GM19463 (cell line): ENCODE measurements at regions not wholly inside any gene's neighbourhood (a gene's known extent, or its start where the extent isn't known, plus 50 kb on each side); places are given as distances from the start of the nearest gene placed in this dataset.

Experiments used
- ATAC-seq: cut with Tn5 transposase; IDR thresholded peaks from one replicate; pipeline ENCODE4 v1.9.1; 2021; ENCODE audit warnings: mild to moderate bottlenecking, moderate library complexity; ENCODE audit not compliant: unreplicated experiment

DNA sequence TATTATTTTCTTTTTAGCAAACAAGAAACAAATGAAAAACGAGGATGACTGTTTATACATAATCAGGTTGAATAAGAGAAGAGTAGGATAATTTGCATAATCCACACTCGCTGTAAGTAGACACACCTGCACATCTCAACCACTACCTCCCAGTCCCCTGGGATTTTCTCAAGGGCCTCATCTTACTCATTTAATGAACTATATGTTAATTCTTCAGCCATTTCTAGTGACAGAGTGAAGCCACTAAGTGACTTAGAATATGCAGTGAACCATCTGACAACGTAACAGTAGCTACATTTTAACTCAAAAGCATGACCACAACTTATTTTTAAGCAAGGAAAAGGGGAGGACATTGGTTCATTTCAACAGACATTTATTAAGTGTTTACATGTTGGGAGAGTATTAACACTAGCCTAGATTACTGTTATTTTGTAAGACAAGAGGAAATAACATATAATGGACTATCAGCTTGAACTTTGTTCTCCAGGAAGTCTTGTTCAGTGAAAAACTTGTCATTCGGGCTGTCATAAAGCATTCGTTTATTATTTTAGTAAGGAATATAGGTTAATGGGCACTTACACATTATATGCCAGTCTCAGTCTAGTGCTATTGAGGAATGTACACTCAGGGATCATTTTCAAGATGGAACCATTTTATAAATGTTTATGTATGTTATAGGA, 173.0 kb upstream of the ROBO2 start:
- peak; percentile 87 for ATAC-seq

- peak; percentile 34 for ATAC-seq
These were observed 170.0 kb upstream of the ROBO2 start for GRCh38 chr3:76869726-76870384.

GRCh38 chr3:76871655-76872054, 168.2 kb upstream of the ROBO2 start:
- no peak for ATAC-seq

- no peak for ATAC-seq
These were observed 166.9 kb upstream of the ROBO2 start for GRCh38 chr3:76872999-76873398.

GRCh38 chr3:76873532-76874242, 166.2 kb upstream of the ROBO2 start:
- no peak for ATAC-seq

DNA sequence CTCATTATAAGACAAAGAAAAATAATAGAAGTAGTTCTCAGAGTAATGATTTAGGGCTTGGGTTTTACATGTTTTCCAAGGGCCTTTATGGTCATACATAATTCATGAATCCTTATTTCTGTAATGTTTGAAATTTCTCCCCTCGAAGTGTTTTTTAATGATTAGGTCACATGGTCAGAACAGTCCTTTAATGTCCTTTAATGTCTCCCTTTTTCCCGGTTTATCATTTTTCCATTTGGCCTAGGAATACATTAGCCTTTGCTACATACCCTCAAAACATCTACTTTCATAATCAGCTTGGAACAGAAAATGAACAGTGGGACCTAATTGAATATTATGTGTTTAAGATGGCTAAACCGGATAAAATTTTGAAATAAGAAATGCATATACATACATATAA, 159.9 kb upstream of the ROBO2 start:
- no peak for ATAC-seq

DNA sequence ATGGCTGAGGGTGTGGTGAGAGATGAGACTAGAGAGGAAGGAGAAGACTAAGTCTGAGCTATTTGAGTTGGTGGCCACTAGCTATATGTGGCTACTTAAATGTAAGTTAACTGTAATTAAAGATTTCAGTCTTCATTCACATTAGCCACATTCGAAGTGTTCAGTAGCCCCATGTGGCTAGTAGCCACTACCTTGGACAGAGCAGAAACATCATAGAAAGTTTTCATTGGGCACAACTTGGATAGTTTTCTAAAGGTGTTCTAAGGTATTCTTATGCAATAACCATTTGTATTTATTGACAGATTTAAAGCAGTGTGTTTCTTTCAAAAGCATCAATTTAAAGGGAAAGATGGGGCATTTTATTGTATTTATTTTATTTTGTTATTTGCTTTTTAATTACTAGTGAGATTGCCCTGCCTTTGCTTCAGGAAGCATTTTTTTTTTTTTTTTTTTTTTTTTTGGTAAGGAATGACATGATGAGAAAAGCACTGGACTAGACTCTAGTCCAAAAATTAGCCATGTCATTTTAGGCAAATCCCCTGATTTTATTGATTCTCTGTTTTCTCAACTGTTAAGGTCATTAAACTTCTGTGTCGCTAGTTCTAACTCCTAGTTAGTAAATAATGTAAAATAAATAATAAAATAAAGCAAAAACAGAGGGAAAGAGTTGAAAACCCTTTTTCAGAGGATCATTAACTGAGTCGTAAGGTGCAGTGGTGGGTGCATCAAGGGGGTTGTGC, 153.0 kb upstream of the ROBO2 start:
- no peak for ATAC-seq

- ATAC-seq, result no peak
These were observed 151.0 kb upstream of the ROBO2 start for GRCh38 chr3:76888856-76889255.

DNA sequence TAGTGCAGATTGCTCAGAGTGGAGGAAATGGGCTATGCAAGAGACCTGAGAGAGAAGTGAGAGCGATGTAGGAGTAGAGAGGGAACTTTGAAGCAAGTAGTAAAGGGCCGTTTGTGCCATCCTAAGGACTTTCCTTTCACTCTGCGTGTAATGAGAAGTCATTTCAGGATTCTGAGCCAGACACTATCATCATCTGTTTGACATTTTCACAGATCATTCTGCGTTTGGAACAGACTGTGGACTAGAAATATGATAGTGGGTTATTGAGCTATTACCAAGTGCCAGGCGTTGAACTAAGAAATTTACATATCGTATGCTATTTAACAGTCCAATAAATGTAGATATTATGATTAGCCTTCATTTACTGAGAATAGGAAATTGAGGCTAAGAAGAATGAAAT, 150.0 kb upstream of the ROBO2 start:
- no peak for ATAC-seq

DNA sequence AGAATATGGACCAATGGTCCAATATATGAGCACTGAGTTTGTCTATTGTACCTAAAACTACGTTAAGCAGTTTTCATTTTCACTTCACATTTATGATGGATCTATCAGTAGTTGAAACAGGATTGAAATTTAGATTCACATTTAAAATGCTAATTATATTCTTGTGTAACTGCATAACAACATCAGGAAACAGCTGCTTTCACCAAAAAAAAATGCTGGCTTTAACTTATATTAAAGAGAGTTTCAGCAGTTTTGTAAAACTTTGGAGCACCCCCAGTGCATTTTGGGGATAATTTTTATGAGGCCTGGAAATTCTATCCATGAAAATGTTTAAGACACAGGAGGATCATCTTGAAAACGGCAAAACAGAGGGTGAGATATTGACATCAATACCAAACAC, 142.8 kb upstream of the ROBO2 start:
- no peak for ATAC-seq

GRCh38 chr3:76900596-76900995, 139.3 kb upstream of the ROBO2 start:
- ATAC-seq, result no peak

DNA sequence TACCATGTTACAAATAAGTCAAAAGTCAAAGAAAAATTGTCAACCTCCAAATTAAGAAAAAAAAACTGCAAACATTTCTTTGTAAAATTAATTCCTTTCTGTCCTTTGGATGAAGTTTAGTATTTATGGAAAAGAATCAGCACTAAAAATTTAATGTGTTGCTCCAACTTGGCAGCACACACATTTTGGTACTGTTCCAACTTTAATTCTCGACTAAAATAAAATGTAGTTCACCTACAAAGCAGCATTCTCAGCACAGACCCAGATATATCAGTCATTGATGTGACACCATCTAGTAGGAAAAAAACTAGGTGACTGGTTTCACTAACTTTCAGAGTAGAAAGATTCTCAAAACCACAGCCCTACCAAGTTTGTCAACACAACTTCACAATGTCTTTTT, 131.7 kb upstream of the ROBO2 start:
- ATAC-seq, result no peak

GRCh38 chr3:76912841-76913383, 127.0 kb upstream of the ROBO2 start:
- no peak for ATAC-seq

GRCh38 chr3:76917436-76917835, 122.5 kb upstream of the ROBO2 start:
- no peak for ATAC-seq

GRCh38 chr3:76920511-76920910, 119.4 kb upstream of the ROBO2 start:
- ATAC-seq, result no peak

DNA sequence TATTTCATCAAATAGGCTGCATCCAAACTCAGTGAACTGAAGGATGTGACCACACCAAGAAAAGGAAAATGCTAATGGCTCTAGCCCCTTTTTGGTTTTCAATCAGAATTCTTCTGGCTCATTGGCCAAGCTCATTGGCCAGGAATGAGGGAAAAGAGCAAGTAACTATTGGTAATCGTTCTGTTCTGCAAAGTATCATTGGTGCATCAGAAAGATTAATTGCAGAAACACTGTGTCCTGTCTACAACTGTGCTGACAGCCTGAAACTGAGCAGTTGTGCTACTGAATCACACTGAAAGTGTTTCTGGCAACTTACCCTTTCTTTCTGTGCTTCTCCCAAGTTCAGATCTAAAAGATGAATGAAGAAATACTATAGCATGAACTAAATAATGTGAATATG, 116.4 kb upstream of the ROBO2 start:
- no peak for ATAC-seq

DNA sequence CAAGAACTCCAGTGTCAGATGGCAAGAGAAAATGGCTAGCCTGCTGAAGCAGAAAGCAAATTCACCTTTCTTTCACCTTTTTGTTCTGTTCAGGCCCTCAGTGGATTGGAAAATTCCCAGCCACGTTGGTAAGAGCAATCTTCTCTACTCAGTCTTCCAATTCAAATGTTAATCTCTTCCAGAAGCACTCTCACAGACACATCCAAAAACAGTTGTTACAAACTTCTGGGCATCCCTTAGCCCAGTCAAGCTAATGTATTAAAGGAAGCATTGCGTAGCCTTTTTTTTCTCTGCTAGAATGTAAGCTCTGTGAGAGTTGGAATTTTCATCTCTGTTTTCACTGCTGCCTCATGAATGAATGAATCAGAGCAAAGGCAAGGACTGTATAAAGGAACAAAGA, 109.2 kb upstream of the ROBO2 start:
- ATAC-seq, result no peak

DNA sequence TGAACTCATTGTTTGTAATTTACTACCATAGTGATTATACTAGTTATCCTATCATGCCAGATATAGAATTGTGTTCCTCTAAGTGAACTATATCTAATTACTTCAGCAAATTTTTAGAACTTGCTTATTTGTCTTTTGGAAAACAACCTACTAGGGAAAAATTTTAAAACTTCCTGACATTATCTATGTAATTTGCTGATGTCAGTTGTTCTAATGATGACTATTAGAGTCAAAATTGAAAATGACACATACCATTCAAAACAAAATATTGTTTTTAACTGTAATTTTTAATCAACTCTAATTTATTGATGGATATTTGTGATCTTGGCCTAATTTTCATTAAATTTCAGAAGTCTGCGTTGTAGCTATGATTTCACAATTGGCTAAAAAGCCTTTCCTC, 106.7 kb upstream of the ROBO2 start:
- no peak for ATAC-seq

GRCh38 chr3:76938962-76939361, 100.9 kb upstream of the ROBO2 start:
- ATAC-seq, result no peak

- ATAC-seq, result no peak
These were observed 99.6 kb upstream of the ROBO2 start for GRCh38 chr3:76940181-76940770.

- no peak for ATAC-seq
These were observed 98.5 kb upstream of the ROBO2 start for GRCh38 chr3:76941376-76941775.
